ENCODE measurements at regions not wholly inside any gene's neighbourhood (a gene's known extent, or its start where the extent isn't known, plus 50 kb on each side); places are given as distances from the start of the nearest gene placed in this dataset.
A peak's percentile ranks its signal among the peaks of the same experiment; 100 is the strongest.
"Not testable (repeated sequence)": the region's sequence is repeated elsewhere in the genome, so short reads cannot be mapped to it uniquely, and the experiment has no call there.

DNA sequence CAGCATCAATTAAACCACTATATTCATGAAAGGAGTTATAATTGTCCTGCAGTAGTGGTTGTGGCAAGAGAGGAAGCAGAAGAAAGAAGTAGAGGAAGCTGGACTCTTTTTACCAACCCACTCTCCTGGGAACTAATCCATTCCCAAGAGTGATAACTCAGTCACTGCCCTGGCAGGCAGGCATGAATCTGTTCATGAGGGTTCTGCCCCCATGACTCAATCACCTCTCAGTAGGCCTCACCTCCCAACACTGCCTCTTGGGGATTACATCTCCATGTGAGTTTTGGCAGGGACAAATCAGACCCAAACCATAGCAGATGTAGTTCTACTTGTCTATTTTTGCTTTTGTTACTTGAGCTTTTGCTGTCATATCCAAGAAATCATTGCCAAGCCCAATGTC is 232.7 kb upstream of the MAP2 start:
- DNase-seq = no peak

DNA sequence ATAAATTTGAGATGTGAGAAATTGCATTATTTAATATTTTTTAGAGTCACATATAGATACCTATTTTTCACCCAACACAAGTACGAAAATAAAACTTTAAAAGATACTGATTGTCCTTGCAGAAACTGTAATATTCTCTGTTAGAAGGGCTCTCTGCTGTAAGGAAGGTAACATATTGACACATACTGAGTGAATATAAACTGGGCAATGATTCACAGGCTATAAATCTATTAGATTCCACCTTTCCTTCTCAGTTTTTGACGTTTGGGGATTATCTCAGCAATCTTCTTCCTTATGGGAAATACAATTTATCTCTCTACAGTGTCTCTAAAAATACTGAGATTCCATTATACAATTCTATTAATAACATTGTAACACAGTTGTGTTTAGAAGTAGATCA is 229.1 kb upstream of the MAP2 start:
- no peak for DNase-seq

DNA sequence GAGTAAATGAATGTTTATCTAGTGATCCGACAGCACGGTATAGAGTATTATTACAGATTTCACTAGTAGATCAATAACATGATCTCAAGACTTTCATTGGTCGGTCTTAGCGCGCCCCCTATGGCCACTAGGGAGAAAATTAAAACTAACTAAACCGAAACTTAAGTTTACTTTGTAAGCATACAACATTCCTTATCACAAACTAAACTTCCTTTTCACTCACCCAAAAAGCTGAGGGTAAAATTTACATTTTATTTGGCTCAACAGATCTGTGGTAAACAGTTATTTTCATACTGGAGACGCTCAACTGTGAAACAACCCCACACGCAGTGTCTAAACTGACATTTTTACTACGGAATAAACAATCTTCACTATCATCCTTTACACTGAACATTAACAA is 215.6 kb upstream of the MAP2 start:
- peak in 1 of 2 experiments; percentile 30 for DNase-seq

DNA sequence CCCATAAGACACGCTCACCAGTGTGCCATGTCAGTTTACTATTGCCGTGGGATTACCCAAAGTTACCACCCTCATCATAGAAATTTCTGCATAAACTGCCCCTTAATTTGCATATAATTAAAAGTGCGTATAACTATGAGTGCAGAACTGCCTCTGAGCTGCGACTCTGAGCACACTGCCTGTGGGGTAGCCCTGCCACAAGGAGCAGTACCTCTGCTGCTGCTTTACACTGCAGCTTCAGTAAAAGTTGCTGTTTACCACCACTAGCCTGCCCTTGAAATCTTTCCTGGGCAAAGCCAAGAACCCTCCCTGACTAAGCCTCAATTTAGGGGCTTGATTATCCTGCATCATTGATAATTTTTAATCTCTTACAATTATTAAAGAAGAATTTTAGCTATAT is 213.9 kb upstream of the MAP2 start:
- no peak for DNase-seq

- DNase-seq = no peak
These were observed 193.3 kb upstream of the MAP2 start for GRCh38 chr2:209230560-209230959.

DNA sequence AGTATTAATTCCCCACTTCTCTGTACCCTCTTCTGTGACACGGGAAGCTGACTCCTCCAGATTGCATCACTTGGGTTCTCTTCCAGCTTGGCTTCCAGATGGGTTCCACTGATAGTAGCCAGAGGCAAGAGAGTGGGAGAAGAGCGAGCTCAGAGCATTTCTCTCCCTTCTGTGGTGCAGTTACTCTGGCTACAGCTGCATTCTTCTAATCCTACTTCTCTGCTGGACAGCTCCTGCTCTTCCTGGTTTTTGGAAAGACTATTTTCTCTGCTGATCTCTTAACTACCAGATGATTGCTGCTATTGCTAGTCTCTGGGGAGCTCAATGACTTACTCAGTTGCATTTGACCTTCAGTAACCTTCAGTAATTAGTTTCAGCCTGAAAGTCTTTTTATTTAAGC is 187.5 kb upstream of the MAP2 start:
- no peak for DNase-seq

- no peak for DNase-seq
These were observed 184.9 kb upstream of the MAP2 start for GRCh38 chr2:209238765-209239584.

DNA sequence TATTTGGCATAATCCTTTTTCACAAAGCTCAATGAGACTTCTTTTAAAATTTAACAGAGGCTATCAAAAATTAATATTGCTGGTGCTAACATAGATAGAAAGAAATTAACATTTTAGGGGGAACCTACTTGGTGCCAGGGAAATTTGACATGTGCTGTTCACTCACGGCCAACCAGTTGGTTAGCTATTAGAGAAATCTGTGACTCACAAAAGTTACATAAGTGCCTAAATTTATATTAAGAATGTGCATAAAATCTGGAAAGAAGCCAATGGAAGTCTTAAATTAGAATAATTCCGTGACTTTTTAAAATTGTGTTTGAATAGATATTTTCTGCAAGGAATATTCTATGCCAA is 184.3 kb upstream of the MAP2 start:
- no peak for DNase-seq

- no peak for DNase-seq
These were observed 183.6 kb upstream of the MAP2 start for GRCh38 chr2:209240204-209240603.

- DNase-seq = no peak
These were observed 170.3 kb upstream of the MAP2 start for GRCh38 chr2:209253544-209253943.

DNA sequence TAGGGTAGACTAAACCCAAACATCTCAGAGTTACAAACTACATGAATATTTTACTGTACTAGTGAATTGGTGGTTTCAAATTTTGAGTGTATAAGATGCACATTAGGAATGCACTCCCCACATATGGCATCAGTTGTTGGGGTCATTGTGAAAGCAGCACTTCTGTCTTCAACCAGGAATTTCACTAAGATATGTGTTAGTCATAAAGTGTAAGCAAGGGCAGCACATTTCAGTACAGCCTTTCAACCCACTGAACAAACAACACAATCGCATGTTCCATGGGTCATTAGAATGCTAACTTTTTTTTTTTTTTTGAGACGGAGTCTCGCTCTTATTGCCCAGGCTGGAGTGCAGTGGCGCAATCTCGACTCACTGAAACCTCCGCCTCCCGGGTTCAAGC is 164.1 kb upstream of the MAP2 start:
- DNase-seq = no peak

GRCh38 chr2:209260281-209260680 is 163.6 kb upstream of the MAP2 start:
- DNase-seq = no peak

DNA sequence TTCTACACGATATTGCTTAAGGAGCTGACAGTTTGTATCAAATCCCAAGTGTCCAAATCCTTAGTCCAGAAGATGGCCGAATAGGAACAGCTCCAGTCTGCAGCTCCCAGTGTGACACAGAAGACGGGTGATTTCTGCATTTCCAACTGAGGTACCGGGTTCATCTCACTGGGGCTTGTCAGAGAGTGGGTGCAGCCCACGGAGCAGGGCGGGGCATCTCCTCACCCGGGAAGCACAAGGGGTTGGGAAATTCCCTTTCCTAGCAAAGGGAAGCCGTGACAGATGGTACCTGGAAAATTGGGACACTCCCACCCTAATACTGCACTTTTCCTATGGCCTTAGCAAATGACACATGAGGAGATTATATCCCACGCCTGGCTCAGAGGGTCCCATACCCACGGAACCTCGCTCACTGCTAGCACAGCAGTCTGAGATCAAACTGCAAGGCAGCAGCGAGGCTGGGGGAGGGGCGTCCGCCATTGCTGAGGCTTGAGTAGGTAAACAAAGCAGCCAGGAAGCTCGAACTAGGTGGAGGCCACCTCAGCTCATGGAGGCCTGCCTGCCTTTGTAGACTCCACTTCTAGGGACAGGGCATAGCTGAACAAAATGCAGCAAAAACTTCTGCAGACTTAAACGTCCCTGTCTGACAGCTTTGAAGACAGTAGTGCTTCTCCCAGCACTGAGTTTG is 162.3 kb upstream of the MAP2 start:
- DNase-seq = not testable (repeated sequence)

- no peak for DNase-seq
These were observed 154.8 kb upstream of the MAP2 start for GRCh38 chr2:209269024-209269423.

DNA sequence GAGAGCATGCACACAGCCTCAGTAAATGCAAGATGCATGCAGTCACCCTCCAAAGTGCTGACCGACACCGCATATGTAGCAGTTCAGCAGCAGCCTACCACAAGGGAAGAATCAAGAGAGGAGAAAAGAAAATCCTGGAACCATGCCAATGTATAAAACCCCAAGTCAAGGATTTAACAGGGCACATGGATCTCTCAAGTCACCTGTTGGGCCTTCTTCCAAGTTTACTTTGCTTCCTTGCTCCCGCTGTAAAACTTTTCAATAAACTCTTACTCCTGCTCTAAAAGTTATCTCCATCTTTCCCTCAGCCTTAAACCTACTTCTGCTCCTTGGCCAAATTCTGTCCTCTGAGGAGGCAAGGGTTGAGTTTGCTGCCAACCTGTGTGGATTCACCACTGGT is 147.8 kb upstream of the MAP2 start:
- no peak for DNase-seq

- no peak for DNase-seq
These were observed 146.4 kb upstream of the MAP2 start for GRCh38 chr2:209277444-209277843.

GRCh38 chr2:209298601-209299000 is 125.2 kb upstream of the MAP2 start:
- DNase-seq = no peak

DNA sequence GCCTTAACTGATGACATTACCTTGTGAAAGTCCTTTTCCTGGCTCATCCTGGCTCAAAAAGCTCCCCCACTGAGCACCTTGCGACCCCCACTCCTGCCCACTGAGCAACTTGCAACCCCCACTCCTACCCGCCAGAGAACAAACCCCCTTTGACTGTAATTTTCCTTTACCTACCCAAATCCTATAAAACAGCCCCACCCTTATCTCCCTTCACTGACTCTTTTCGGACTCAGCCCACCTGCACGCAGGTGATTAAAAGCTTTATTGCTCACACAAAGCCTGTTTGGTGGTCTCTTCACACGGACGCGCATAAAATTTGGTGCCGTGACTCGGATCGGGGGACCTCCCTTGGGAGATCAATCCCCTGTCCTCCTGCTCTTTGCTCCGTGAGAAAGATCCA is 124.4 kb upstream of the MAP2 start:
- DNase-seq = not testable (repeated sequence)

GRCh38 chr2:209300766-209301165 is 123.1 kb upstream of the MAP2 start:
- DNase-seq = not testable (repeated sequence)

DNA sequence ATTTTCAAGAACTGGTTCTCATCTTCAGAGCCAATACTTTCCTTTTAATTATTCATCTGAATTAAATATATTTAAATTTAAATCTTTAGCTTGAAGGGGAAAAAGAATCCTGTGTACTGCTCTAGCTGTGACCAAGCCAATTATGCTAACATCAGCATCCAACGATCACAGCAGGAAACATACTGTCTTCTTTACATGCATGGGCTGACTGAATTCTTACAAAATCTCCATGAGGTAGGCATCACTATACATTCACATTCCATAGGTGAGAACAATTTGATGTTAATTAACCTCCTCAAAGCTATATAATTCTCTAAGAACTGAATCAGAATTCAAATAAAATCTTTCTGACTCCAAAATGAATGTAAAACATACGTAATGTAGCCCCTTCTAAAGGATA is 118.8 kb upstream of the MAP2 start:
- DNase-seq = no peak

DNA sequence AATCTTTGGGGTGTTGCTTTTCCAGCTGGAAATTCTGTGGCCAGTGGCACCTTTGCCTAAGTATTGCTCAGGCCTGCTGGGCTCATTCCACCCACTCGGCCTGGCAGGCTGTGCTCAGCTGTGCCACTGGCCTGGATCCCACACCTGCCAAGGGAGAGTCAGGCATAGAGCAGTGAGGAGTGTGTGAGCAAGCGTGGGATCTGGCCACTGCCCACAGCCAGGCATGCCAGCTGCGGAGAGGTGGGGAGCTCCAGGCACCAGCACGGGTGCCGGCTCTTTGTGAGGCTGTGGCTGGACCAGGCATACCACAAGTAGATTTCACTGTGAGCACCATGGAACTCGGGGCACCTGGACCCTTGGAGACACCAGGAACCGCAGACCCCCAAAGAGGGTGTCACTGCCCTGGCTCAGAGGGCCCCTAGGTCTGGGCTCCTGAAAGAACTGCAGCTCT is 118.1 kb upstream of the MAP2 start:
- DNase-seq = no peak

DNA sequence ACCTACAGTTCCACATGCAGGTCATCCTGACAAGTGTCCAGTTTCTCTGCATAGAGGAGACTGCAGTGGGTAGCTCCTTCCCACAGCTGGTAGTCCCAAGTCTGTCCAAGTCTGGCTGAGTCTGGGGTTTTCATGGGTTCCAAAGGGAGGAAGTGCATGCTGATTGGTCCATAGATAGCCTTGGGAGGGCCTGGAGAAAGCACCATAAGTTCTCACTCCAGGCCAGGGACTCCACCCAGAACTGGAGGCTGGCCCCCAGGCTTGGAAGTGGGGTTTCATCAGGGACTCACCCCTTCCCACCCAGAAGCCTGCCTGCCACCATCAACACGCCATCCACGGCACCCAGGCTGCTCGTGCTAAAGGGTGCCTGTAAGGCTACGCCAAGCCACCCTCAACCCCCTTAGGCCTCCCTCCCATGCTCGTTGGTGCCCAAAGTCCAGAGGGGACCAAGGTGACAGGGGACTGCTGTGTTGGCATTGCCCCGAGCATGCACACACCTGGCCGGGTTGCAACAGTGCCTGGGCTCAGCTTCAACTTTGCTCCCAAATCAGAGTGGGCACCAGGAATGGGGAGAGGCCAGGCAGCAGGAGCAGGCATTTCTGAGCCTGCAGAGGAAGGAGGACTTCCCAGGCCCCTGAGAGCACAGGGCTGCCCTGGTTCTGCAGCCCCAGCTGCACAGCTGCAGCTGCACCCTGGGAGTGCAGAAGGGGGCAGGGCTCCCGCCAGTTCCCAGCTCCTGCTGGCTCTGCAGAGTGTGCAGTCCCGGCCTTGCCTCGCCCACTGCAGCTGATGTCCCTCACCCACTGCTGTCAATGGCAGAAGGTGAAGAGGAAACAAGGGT is 116.5 kb upstream of the MAP2 start:
- no peak for DNase-seq

GRCh38 chr2:209308415-209308814 is 115.4 kb upstream of the MAP2 start:
- no peak for DNase-seq

GRCh38 chr2:209311948-209312347 is 111.9 kb upstream of the MAP2 start:
- no peak for DNase-seq
